Urothelium cell line (cell line): ENCODE measurements at regions not wholly inside any gene's neighbourhood (a gene's known extent, or its start where the extent isn't known, plus 50 kb on each side); places are given as distances from the start of the nearest gene placed in this dataset.

Experiments used
- DNase-seq: peaks from one replicate; pipeline ENCODE4 v3.0.0; 2011; ENCODE audit warnings: low spot score, mixed read lengths
- FAIRE-seq: peaks from 2 replicates; lab custom pipeline; 2011; peaks lifted over from hg19 to GRCh38; lab: Jason Lieb, UNC

DNA sequence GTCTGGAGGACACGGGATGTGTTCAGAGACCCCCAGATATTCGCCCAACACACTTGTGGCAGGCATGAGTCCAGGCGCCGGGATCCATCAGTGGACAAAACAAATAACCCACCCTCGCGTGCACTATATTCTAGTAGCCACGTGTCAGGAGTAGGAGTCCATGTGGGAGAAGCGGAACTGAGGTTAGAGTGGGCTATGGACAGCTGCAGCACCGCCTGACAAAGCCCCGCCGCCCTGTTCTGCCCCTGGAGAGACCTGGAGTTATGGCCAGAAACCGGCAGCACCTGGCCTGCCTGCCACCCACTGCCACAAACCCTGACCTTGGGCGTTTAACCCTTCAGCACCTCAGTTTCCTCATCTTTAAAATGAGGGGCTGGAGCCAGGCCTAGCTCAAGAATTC is 181.0 kb upstream of the RNF32 start:
- no peak for DNase-seq
- FAIRE-seq: no peak

DNA sequence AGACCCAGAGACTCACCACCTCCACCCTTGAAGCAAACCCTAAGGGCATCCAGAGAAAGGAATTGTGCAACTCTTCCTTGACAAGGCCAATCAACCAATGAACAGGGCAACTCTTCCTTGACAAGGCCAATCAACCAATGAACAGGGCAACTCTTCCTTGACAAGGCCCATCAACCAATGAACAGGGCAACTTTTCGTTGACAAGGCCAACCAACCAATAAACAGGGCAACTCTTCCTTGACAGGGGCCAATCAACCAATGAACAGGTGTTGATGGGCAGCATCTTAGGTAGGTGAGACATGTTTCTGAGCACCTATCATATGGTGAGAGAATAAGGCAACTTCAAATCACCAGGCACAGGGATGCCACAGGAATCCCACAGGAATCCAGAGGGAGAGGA is 181.5 kb upstream of the RNF32 start:
- no peak for FAIRE-seq
- no peak for DNase-seq

DNA sequence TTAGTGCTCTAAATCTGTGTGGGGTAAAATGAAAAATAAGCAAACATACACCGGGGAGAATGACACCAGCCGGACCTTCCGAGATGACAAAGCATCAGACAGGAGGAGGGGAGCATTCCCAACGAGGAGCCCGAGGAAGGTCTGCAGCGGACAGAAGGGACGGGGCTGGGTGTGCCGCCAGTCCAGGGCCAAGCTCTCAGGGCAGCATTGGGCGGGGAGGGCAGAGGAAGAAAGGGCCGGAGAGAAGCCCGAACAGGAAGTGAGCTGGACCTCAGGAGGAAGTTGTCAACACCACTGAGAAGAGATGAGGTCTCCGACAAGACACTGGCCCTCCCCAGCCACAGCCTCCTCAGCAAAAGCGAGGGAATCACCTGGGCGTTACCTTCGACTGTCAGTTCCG is 182.6 kb upstream of the RNF32 start:
- DNase-seq (no peak), FAIRE-seq (no peak)

DNA sequence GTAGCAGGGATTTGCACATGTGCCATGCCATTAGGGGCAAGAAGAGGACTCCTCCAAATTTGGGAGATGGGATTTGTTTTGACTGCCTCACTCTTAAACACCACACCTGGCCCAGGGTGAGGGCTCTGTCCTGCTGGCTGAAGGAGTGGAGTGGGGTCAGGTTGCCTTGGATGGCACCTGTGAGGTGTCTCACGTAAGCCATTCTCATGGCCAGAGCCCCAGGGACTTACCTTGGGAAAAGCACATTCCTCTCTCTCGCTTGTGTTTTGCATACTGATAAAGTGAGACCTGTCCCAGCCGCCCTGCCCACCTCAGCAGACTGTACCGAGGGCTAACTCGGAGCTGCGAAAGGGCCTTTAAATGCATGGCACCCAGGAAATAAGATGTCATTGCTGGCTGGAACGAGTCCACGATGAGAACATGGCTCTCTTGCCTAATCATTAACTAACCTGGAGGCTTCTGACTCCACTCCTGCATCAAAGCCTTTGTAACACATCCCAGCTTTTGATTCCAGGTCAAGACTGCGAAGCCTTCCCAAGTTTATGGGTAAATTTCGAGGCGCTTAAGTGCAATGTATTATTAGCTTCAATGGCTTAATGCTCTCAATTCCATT is 184.0 kb upstream of the RNF32 start:
- FAIRE-seq (no peak), DNase-seq (no peak)

DNA sequence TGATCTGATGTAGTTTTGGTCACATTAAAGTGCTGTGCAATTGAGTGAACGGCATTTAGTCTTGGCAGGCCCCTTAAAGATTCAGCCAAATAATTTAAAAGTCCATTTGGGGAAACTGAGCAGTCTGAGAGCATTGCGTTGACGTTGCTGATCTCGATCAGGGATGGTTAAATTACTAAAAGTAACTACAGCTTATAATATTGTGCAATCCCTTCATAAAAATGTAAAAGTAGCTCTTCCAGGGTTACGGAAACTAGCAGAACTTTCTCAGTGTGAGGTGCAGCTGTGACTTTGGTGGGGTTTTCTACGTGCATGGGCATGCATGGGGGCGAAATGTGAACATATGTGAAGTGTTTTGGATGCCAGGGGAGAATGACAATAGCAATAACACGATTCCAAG is 184.5 kb upstream of the RNF32 start:
- no peak for FAIRE-seq

DNA sequence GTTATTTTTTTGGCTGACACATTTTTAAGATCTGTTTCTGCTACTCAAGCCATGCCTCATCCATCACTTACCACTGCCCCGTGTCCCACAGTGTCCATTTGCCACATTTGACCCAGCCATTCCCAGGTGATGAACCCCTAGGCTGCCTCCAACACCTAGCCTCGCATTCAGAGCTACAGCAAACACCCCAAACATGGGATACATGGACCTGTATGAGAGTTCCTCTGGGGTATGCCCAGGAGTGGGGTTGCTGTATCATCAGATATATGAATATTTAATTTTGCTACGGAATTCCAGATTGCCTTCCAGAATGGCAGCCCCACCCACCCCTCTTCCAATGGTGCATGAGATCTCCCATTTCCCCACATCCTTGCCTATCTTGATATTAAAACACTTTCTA is 190.1 kb upstream of the RNF32 start:
- FAIRE-seq (no peak), DNase-seq (no peak)

More for the DNA sequence above, 184.5 kb upstream of the RNF32 start:
- DNase-seq: no peak

DNA sequence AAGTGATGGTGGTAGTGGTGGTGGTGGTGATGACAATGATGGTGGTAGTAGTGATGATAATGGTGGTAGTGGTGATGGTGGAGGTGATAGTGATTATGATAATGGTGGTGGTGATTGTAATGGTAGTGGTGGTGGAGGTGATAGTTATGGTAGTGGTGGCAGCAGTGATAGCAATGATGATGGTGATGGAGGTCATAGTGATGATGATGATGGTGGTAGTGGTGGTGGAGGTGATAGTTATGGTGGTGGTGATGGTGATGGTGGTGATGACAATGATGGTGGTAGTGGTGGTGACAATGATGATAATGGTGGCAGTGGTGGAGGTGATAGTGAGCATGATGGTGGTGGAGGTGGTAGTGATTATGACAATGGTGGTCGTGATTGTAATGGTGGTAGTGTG is 191.7 kb upstream of the RNF32 start:
- FAIRE-seq (no peak), DNase-seq (no peak)

DNA sequence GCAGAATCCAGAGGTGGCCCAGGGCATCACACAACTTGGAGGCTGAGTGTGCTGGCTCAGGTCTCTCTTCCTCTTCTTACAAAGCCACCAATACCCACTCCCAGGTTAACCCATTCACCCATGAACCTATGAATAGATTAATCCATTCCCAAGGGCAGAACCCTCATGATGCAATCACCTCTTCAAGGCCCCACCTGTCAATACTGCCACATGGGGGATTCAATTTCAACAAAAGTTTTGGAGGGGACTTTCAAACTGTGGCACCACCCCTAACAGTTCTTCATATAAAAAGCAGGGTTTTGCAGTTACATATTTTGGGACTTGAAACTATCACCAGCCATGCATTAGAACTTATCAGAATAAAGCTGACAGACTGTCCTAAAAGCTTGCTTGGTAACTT is 193.6 kb upstream of the RNF32 start:
- FAIRE-seq (no peak), DNase-seq (no peak)

DNA sequence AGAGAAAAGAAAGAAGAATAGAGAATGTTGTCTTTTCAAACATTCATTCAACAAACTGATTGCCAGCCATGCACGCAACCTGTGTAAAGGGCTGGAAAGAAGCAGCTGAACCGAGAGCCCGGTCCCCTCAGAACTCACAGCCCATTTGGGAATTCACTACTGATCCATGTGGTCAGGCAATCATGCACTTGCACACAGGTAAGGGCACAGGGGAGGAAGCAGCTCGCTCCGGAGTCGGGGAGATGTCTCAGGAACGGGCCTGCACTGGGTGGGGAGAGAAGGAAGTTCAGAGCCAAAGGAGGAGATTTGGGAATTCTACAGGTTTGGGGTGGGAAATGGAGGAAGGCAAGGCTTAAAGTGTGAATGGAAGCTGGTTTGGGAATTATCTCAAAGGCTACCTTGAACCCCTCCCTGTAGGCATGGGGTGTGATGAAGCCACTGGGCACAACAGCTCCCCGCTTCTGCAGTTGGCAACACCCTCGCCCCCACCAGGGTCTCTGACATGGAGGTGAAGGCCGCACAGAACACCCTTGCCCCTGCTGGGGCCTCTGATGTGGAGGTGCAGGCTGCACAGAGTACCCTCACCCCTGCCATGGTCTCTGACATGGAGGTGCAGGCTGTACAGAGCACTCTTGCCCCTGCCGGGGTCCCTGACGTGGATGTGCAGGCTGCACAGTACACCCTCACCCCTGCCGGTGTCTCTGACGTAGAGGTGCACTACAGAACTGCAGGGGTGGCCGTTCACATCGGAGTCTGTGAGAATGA is 194.4 kb upstream of the RNF32 start:
- FAIRE-seq (no peak), DNase-seq (no peak)

DNA sequence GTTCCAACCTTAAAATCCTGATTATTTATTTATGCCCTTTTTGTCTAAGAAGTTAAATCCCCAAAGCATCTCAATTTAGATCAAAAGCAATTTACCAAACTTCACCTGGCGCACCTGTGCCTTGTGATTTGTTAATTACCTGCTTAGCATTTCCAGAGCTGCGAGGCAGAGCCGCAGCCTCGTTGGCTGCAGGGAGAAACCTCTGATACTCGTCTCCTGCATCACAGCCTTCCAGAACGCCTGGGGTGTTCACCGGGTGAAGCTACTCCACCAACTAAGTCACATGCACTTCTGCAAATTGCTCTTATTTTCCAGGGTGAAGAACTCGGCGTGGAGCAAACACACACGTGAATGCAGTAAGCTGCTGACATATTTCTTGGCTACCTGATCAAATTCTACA is 198.1 kb upstream of the RNF32 start:
- no peak for DNase-seq
- no peak for FAIRE-seq

DNA sequence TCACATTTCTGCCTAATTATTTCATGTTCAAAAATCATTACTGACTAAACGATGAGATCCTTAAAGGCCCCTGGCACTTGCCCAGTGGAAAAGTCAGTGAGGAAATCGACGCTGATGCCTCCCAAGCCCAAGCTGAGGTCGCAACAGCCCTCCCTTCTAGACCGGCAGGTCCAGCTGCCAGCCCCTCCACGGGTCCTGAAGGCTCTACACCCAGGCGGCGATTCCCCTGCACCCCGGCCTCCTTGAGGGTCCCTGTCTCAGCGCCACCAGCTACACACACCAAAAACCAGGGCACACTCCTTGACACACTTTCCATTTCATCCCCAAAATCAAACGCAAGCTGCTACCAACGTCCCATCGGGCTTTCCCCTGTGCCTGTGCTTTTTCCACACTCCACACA is 200.1 kb upstream of the RNF32 start:
- no peak for FAIRE-seq
- no peak for DNase-seq

DNA sequence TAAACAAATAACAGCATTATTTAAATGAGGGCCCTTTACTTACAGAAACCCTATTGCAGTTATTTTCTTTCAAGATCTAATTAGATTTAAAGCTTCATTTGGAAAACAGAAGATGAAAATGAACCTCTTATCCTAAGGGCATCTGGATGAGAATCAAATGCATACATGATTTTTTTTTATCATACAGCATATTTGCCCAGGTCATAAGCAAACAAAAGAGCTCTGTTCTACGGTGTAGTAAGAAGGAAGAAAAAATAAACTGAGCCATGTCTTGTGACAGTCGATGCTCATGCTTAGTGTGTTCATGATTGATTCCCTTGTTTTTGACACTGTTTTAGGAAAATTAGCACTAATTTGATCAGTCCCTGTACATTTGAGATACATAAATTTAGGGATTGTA is 202.6 kb upstream of the RNF32 start:
- DNase-seq: no peak
- no peak for FAIRE-seq

DNA sequence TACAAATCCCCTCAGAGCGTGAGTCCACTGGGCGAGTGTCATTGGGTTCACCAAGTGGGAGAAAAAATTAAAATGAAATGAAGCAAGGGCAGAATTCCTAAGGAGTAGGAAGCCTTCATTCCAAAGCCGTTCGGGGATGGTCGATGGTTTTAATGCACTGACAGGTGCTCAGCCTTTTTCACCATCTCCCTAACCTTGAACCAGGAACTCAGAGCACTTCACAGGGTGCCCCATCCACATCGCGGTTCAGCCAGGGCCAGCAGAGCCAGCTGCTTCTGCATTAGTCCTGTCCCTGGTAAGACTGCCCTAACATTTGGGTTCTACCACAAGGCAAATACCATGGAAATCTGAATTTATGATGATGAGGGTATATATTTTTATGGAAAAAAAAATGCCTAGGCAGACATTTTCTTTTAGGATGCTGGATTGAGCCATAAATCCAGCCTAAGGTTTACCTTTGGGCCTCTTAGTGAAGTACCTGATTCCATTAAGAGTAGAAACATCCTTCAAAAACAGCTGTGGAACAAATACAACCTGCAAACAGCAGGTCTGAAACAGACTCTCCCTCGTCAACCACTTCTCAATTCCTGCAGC is 203.5 kb upstream of the RNF32 start:
- FAIRE-seq: no peak
- no peak for DNase-seq

DNA sequence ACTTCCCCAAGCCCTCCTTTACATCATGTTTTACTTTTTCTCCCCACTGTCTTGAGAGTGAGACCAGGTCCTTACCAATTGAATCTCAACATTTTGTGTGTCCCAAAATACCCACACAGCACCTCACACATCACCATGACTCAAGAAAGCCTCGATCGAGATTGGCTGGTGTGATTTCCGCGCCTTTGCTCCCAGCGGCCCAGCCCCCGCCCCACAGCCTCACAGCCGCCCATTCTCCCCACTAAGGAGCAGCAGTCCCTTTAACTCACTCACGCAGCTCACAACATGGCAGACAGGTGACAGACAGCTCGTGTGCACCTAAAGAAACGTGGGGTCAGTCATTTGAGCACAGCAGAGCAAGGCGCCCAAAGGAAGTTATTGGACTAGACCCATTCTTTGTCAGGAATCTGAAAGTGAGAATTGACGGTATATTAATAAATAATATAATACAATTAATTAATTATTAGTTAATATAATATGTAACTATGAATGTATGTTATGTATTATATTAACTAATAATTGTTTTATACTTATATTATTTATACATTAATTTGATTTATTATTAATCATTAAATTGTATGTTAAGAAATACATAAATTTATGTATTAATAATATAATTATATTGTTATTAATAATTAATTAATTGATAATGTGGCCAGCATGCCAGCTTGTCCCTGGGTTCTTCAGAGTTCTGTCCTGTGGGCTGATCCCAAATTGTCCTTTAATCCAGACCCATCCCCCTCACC is 204.9 kb upstream of the RNF32 start:
- FAIRE-seq (no peak), DNase-seq (no peak)

DNA sequence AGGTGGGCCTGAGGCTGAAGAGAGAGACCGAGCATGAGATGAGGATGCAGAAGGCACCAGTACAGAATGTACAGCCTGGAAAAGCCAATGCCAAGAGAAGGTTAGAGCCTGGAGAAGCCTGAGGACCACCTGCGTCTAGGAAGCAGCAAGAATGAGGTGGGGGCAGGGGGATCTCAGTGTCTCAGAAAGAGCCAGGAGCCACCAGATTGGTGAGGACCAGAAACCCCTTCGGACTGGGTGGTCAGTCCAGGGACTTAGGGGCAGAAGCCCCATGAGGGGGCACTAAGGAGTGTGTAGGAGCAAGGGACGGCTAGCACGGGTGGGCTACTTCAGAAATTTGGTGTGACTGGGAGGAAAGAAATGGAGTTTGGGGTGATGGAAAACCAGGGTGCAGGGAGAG is 205.9 kb upstream of the RNF32 start:
- DNase-seq (no peak), FAIRE-seq (no peak)

DNA sequence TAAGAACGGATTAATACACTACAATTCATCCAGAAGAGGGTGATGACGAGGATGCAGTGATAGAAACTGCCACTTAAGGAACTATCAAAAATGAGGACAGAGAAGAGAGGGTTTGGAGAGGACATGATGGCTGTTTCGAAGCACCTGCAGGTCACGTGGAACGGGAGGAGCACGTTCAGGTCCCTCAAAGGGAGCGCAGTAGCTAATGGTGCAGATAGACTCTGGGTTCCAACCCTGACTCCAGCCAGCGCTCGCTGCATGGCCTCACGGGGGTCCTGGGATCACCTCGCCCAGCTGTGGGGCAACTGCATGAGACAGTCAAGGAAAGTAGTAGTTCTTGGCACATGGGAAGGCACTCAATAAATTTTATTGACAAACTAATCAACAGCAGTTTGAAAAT is 208.6 kb upstream of the RNF32 start:
- DNase-seq (no peak), FAIRE-seq (no peak)

DNA sequence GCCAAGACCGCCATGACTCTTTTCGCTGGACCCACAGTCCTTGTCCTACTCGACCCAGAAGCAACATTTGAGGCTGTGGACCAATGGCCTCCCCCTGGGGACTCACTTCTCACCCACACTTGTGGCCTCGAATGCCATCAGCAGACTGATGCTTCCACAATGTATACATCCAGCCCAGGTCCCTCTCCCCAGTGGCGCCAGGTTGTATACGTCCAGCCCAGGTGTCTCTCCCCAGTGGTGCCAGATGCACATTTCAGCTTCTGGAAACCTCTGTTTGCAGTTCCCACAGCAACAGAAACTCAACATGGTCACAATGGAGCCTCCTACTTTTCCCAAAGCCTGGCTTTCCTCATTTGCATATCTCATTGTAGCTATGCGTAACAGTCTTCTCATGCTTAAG is 210.5 kb upstream of the RNF32 start:
- DNase-seq (no peak), FAIRE-seq (no peak)

DNA sequence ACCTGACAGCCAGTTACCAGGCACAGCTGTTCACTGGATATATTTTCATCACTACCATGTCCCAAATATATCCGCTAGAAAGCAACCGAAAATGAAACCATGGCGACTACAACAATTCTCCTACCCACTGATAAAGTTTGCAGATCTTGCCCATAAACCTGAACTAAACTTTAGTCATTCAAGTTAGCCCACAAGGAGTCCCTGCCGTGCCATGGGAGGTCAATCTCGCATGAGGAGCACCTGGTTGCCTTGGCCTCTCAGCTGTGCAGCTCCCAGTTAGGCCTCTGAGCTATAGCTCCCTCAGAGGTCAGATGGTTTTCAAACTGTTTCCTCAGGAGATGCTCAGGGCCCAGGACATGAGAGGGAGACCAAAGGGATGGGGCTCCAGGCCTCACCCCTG is 211.1 kb upstream of the RNF32 start:
- FAIRE-seq: no peak
- DNase-seq: no peak

DNA sequence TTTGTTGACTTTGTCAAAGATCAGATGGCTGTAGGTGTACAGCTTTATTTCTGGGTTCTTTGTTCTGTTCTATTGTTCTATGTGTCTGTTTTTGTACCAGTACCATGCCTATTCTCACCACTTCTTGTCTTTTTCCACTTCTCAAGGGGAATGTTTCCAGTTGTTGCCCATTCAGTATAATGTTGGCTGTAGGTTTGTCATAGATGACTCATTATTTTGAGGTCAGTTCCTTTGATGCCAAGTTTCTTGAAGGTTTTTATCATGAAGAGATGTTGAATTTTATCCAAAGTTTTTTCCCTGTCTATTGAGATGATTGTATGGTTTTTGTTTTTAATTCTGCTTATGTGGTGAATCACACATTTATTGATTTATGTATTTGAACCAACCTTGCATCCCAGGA is 216.7 kb upstream of the RNF32 start:
- DNase-seq: no peak
- no peak for FAIRE-seq

DNA sequence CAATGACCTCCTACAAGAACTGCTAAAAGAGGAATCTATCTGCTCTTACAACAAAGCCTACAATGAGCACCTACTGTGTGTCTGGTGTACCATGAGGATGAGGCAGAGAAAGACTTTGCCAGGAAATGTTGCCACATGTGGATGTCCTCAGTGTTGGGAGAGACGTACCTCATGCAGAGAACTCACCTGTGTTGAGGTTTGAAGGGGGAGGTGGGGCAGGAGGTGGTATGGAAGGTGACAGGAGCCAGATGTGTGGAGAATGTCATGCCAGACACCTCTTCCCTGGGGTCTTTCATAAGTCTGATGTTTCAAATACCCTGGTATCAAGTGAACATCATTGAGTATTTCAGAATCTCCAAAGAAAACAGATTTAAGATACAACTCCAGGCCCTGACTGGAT is 220.1 kb upstream of the RNF32 start:
- no peak for FAIRE-seq

DNA sequence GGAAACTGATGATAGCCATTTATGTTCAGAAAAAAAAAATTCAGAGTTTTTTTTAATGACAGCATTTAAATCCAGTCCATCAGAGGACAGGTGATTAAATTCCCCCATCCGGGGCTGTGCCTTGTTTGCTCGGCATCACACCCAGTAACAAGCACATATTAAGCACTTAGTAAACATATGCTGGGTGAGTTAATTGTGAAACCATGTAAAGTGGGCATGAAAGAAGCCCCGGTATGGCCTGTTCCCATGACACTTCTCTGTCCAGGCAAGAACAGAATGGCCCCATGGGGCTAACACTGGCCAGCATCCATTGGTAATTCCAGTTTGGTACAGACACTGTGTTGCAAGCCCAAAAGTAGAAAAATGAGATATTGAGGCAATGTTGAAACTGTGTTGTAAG is 220.8 kb upstream of the RNF32 start:
- no peak for FAIRE-seq
- DNase-seq: no peak

More for the DNA sequence above, 220.1 kb upstream of the RNF32 start:
- no peak for DNase-seq

DNA sequence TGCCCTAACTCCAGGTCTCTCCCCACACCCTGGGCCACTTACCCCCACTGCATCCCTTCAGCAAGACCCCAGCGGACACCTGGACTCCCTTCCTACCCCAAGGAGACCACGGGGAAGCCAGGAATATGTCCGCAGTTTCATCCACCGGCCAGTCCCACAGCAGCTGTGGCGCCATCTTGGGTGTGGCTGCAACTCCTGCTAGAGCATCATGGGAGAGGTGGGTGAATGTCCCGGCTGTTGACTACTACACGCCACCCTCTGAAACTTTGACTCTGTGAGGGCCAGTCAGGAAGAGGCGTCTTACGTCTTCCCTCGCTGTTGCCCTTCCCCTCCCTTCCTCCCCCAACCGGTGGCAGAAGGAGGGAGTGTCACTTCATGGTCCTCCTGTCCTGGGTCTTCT is 238.3 kb upstream of the RNF32 start:
- FAIRE-seq: no peak

More for the DNA sequence above, 238.3 kb upstream of the RNF32 start:
- no peak for DNase-seq
